Thyroid gland (tissue), 4 donors: ENCODE measurements at regions not wholly inside any gene's neighbourhood (a gene's known extent, or its start where the extent isn't known, plus 50 kb on each side); places are given as distances from the start of the nearest gene placed in this dataset.

Experiments used
- CTCF ChIP-seq, 6 experiments: fragments of 200-600 bp in 3 of 6; fragments of 450-650 bp in 3 of 6; sonication (generic) in 3 of 6; IDR thresholded peaks; one replicate each; pipeline ENCODE4 v1.5.1; 2016 to 2019; ENCODE audit warnings: antibody characterized with exemption in 6 of 6, mild to moderate bottlenecking in 2 of 6, inconsistent platforms in 1 of 6, moderate library complexity in 1 of 6
- POLR2A ChIP-seq, 2 donors: fragments of 450-650 bp; IDR thresholded peaks; one replicate each; pipeline ENCODE4 v1.6.1; 2017; ENCODE audit warnings: antibody characterized with exemption in 2 of 2, mild to moderate bottlenecking in 2 of 2, moderate library complexity in 1 of 2

DNA sequence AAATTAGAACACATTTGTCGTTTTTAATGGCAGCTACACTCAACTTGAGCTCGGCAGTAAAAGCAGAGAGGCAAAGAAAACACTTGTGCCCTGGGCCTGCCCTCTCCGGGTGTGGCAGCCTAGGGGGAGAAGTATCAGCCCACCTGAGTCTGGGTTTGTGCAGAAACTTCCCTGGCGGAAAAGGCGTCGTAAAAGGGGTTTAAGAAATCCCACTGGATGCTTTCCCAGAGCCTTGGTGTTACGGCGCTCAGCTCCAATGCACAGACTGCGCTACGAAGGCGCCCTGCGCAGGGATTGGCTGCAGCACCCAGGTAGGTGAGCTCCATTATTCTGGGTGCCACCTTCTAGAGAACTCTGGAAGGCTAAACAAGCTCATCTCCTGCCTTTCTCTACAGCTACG, 461.5 kb upstream of the NR2F2 start:
- no peak for TF ChIP-seq CTCF (IDR thresholded peaks at IDR 0.05)
- no peak for TF ChIP-seq POLR2A (IDR thresholded peaks at IDR 0.05)
